MM.1S (cell line): ENCODE measurements at regions not wholly inside any gene's neighbourhood (a gene's known extent, or its start where the extent isn't known, plus 50 kb on each side); places are given as distances from the start of the nearest gene placed in this dataset.
"Not testable (repeated sequence)": the region's sequence is repeated elsewhere in the genome, so short reads cannot be mapped to it uniquely, and the experiment has no call there.

Experiments used
- DNase-seq: peaks from one replicate; pipeline ENCODE4 v3.0.0-alpha.2; 2015
- H2AFZ ChIP-seq: fragments of 300-600 bp; sonication (generic); 2 replicates; pipeline ENCODE4 v1.6.0; 2016; ENCODE audit warnings: antibody characterized with exemption, low read length
- H3F3A ChIP-seq: fragments of 300-600 bp; sonication (generic); 2 replicates; pipeline ENCODE4 v1.6.1; 2016; ENCODE audit warnings: mild to moderate bottlenecking, antibody characterized with exemption, low read length, moderate library complexity, mixed read lengths; ENCODE audit not compliant: insufficient read depth
- H3K27ac ChIP-seq: fragments of 300-600 bp; sonication (generic); 2 replicates; pipeline ENCODE4 v1.5.1; 2016; ENCODE audit warnings: mild to moderate bottlenecking, low read length
- H3K27me3 ChIP-seq: fragments of 300-600 bp; sonication (generic); replicated peaks from 2 replicates; pipeline ENCODE4 v1.6.0; 2016; ENCODE audit warnings: low read length; ENCODE audit not compliant: insufficient read depth
- H3K36me3 ChIP-seq: fragments of 300-600 bp; sonication (generic); replicated peaks from 2 replicates; pipeline ENCODE4 v1.6.1; 2016; ENCODE audit warnings: mild to moderate bottlenecking, low read length, mixed read lengths; ENCODE audit not compliant: insufficient read depth
- H3K4me1 ChIP-seq: fragments of 300-600 bp; sonication (generic); 2 replicates; pipeline ENCODE4 v1.6.1; 2016; ENCODE audit warnings: low read length, mixed read lengths
- H3K4me2 ChIP-seq: fragments of 300-600 bp; sonication (generic); 2 replicates; pipeline ENCODE4 v1.6.0; 2016; ENCODE audit warnings: low read depth, low read length
- H3K4me3 ChIP-seq: fragments of 300-600 bp; sonication (generic); 2 replicates; pipeline ENCODE4 v1.5.1; 2016; ENCODE audit warnings: low read length, mixed read lengths
- H3K79me2 ChIP-seq: fragments of 300-600 bp; sonication (generic); 2 replicates; pipeline ENCODE4 v1.6.1; 2016; ENCODE audit warnings: mixed run types, low read length, mixed read lengths
- H3K9ac ChIP-seq: fragments of 300-600 bp; sonication (generic); 2 replicates; pipeline ENCODE4 v1.6.1; 2016; ENCODE audit warnings: low read length, mixed read lengths
- H3K9me2 ChIP-seq: fragments of 300-600 bp; sonication (generic); replicated peaks from 2 replicates; pipeline ENCODE4 v1.6.1; 2016; ENCODE audit warnings: mild to moderate bottlenecking, low read length, mixed read lengths; ENCODE audit not compliant: insufficient read depth
- H3K9me3 ChIP-seq: fragments of 300-600 bp; sonication (generic); replicated peaks from 2 replicates; pipeline ENCODE4 v1.6.1; 2016; ENCODE audit warnings: mild to moderate bottlenecking, low read length, mixed read lengths; ENCODE audit not compliant: insufficient read depth
- H4K20me1 ChIP-seq: fragments of 300-600 bp; sonication (generic); 2 replicates; pipeline ENCODE4 v1.6.1; 2016; ENCODE audit warnings: mild to moderate bottlenecking, low read length, moderate library complexity, mixed read lengths; ENCODE audit not compliant: insufficient read depth

GRCh38 chr6:57915300-57915699 lies 597.9 kb downstream of the PRIM2 start:
- H3K9me3 ChIP-seq, H3K36me3 ChIP-seq, H3K79me2 ChIP-seq, H3K27me3 ChIP-seq, H3K4me2 ChIP-seq, H3K9ac ChIP-seq, DNase-seq, H3K4me3 ChIP-seq, H3F3A ChIP-seq, H3K27ac ChIP-seq, H4K20me1 ChIP-seq, H3K4me1 ChIP-seq, H3K9me2 ChIP-seq, H2AFZ ChIP-seq: not testable (repeated sequence)

GRCh38 chr6:57942966-57943365 lies 625.5 kb downstream of the PRIM2 start:
- H3K4me3 ChIP-seq, H3K79me2 ChIP-seq, H3K9ac ChIP-seq, H3K36me3 ChIP-seq, H3F3A ChIP-seq, H3K4me2 ChIP-seq, H2AFZ ChIP-seq, H3K9me3 ChIP-seq, H3K27me3 ChIP-seq, H3K27ac ChIP-seq, H4K20me1 ChIP-seq, H3K4me1 ChIP-seq, DNase-seq, H3K9me2 ChIP-seq: not testable (repeated sequence)

GRCh38 chr6:57946084-57946768 lies 628.8 kb downstream of the PRIM2 start:
- not testable (repeated sequence) for H3K4me2 ChIP-seq, H4K20me1 ChIP-seq, H2AFZ ChIP-seq, H3K9me2 ChIP-seq, H3F3A ChIP-seq, H3K79me2 ChIP-seq, H3K4me1 ChIP-seq, H3K4me3 ChIP-seq, H3K27me3 ChIP-seq, H3K27ac ChIP-seq, H3K9me3 ChIP-seq, DNase-seq, H3K9ac ChIP-seq, H3K36me3 ChIP-seq

GRCh38 chr6:57946769-57947091 lies 629.3 kb downstream of the PRIM2 start:
- not testable (repeated sequence) for H4K20me1 ChIP-seq, H3K9ac ChIP-seq, H3K27ac ChIP-seq, H2AFZ ChIP-seq, H3K79me2 ChIP-seq, H3K36me3 ChIP-seq, H3K9me3 ChIP-seq, H3K27me3 ChIP-seq, DNase-seq, H3K4me2 ChIP-seq, H3K4me1 ChIP-seq, H3K9me2 ChIP-seq, H3F3A ChIP-seq, H3K4me3 ChIP-seq

- not testable (repeated sequence) for H3K4me2 ChIP-seq, H3K27ac ChIP-seq, H3F3A ChIP-seq, DNase-seq, H3K36me3 ChIP-seq, H3K4me1 ChIP-seq, H2AFZ ChIP-seq, H3K9ac ChIP-seq, H3K4me3 ChIP-seq, H3K79me2 ChIP-seq, H3K27me3 ChIP-seq, H3K9me3 ChIP-seq, H4K20me1 ChIP-seq, H3K9me2 ChIP-seq
Measured at GRCh38 chr6:57948481-57948880, 631.1 kb downstream of the PRIM2 start.

- not testable (repeated sequence) for H3K9ac ChIP-seq, H4K20me1 ChIP-seq, DNase-seq, H3K27ac ChIP-seq, H3K9me3 ChIP-seq, H3K4me1 ChIP-seq, H2AFZ ChIP-seq, H3F3A ChIP-seq, H3K79me2 ChIP-seq, H3K4me3 ChIP-seq, H3K9me2 ChIP-seq, H3K36me3 ChIP-seq, H3K27me3 ChIP-seq, H3K4me2 ChIP-seq
Measured at GRCh38 chr6:57950430-57950829, 633.0 kb downstream of the PRIM2 start.

- not testable (repeated sequence) for H3K9ac ChIP-seq, H3K9me2 ChIP-seq, H3K79me2 ChIP-seq, H3K4me3 ChIP-seq, H3K27me3 ChIP-seq, H3K36me3 ChIP-seq, H3K4me1 ChIP-seq, H3F3A ChIP-seq, H4K20me1 ChIP-seq, H2AFZ ChIP-seq, H3K4me2 ChIP-seq, DNase-seq, H3K9me3 ChIP-seq, H3K27ac ChIP-seq
Measured at GRCh38 chr6:57966757-57967156, 649.3 kb downstream of the PRIM2 start.

- not testable (repeated sequence) for H3K9me3 ChIP-seq, DNase-seq, H3K4me1 ChIP-seq, H3K27ac ChIP-seq, H3K27me3 ChIP-seq, H3F3A ChIP-seq, H3K4me2 ChIP-seq, H2AFZ ChIP-seq, H3K79me2 ChIP-seq, H3K36me3 ChIP-seq, H3K9me2 ChIP-seq, H3K9ac ChIP-seq, H3K4me3 ChIP-seq, H4K20me1 ChIP-seq
Measured at GRCh38 chr6:57971956-57972355, 654.5 kb downstream of the PRIM2 start.
